K562 (cell line): ENCODE measurements at regions not wholly inside any gene's neighbourhood (a gene's known extent, or its start where the extent isn't known, plus 50 kb on each side); places are given as distances from the start of the nearest gene placed in this dataset.
A peak's percentile ranks its signal among the peaks of the same experiment; 100 is the strongest.

Source experiments
- BRF2 ChIP-seq: IDR thresholded peaks from 3 replicates; pipeline ENCODE4 v1.6.1; 2011; ENCODE audit warnings: borderline replicate concordance, mild to moderate bottlenecking; ENCODE audit not compliant: insufficient read length, insufficient read depth
- CHD7 ChIP-seq: fragments of 200-600 bp; sonication (generic); IDR thresholded peaks from one replicate; pipeline ENCODE4 v1.6.1; 2012; ENCODE audit warnings: mild to moderate bottlenecking, low read depth, low read length, inconsistent platforms
- ELK3 ChIP-seq: fragments of 450-650 bp; formaldehyde crosslinking; IDR thresholded peaks from 2 replicates; pipeline ENCODE4 v1.4.0; 2020; ENCODE audit warnings: mild to moderate bottlenecking
- FOXO4 ChIP-seq: fragments of 450-650 bp; formaldehyde crosslinking; IDR thresholded peaks from 2 replicates; pipeline ENCODE4 v1.4.0; 2020; ENCODE audit warnings: mild to moderate bottlenecking, moderate library complexity
- LCOR ChIP-seq: sonication (generic); formaldehyde crosslinking; IDR thresholded peaks from 2 replicates; pipeline ENCODE4 v1.8.0; 2022; ENCODE audit warnings: mild to moderate bottlenecking, missing genetic modification reagents
- MAFG ChIP-seq: fragments of 450-650 bp; conservative IDR thresholded peaks from 2 replicates; pipeline ENCODE4 v1.6.1; 2016; ENCODE audit warnings: missing genetic modification characterization, missing compliant biosample characterization
- MED1 ChIP-seq: sonication (generic); formaldehyde crosslinking; IDR thresholded peaks from 2 replicates; pipeline ENCODE4 v1.8.1; 2023; ENCODE audit warnings: missing genetic modification reagents, borderline replicate concordance
- RBM15 ChIP-seq: fragments of 200-400 bp; formaldehyde crosslinking; IDR thresholded peaks from 2 replicates; pipeline ENCODE4 v1.6.1; 2018; ENCODE audit warnings: mild to moderate bottlenecking, low read length, moderate library complexity; ENCODE audit not compliant: insufficient read depth
- SP1 ChIP-seq: sonication (generic); formaldehyde crosslinking; IDR thresholded peaks from 2 replicates; pipeline ENCODE4 v1.8.1; 2022; ENCODE audit warnings: mild to moderate bottlenecking, missing genetic modification reagents
- ZFP91 ChIP-seq: sonication (generic); formaldehyde crosslinking; IDR thresholded peaks from 2 replicates; pipeline ENCODE4 v1.8.0; 2022; ENCODE audit warnings: mild to moderate bottlenecking, missing genetic modification reagents
- ZKSCAN1 ChIP-seq: fragments of 150-350 bp; IDR thresholded peaks from 2 replicates; pipeline ENCODE4 v1.6.1; 2016; ENCODE audit warnings: low read depth, low read length

- no peak for TF ChIP-seq ZFP91 (CRISPR knock-in tag)
- peak; percentile 97 for TF ChIP-seq FOXO4 (CRISPR knock-in tag)
- TF ChIP-seq MED1, result no peak
- TF ChIP-seq SP1 (CRISPR knock-in tag), result no peak
- TF ChIP-seq LCOR (CRISPR knock-in tag), result no peak
- no peak for TF ChIP-seq ZKSCAN1
- TF ChIP-seq RBM15, result no peak
- peak; percentile 22; the same call in 1 of the 2 replicates for TF ChIP-seq MAFG (tag)
- TF ChIP-seq BRF2, result no peak
- peak; percentile 82; the same call in 1 of the 2 replicates for TF ChIP-seq ELK3
- TF ChIP-seq CHD7, result no peak
Observed at GRCh38 chr15:67900621-67901147, 60.8 kb upstream of the RNU6-1 start (continued).
